NCI-H226 (cell line): ENCODE measurements at regions not wholly inside any gene's neighbourhood (a gene's known extent, or its start where the extent isn't known, plus 50 kb on each side); places are given as distances from the start of the nearest gene placed in this dataset.
A peak's percentile ranks its signal among the peaks of the same experiment; 100 is the strongest.

Experiments used
- DNase-seq: peaks from one replicate; pipeline ENCODE4 v3.0.0-alpha.2; 2015

GRCh38 chr2:9103663-9104277 is 100.3 kb upstream of the MBOAT2 start:
- DNase-seq = no peak

- DNase-seq = no peak
Measured at GRCh38 chr2:9102861-9103662, 99.6 kb upstream of the MBOAT2 start.

- no peak for DNase-seq
Measured at GRCh38 chr2:9101763-9102425, 98.4 kb upstream of the MBOAT2 start.

DNA sequence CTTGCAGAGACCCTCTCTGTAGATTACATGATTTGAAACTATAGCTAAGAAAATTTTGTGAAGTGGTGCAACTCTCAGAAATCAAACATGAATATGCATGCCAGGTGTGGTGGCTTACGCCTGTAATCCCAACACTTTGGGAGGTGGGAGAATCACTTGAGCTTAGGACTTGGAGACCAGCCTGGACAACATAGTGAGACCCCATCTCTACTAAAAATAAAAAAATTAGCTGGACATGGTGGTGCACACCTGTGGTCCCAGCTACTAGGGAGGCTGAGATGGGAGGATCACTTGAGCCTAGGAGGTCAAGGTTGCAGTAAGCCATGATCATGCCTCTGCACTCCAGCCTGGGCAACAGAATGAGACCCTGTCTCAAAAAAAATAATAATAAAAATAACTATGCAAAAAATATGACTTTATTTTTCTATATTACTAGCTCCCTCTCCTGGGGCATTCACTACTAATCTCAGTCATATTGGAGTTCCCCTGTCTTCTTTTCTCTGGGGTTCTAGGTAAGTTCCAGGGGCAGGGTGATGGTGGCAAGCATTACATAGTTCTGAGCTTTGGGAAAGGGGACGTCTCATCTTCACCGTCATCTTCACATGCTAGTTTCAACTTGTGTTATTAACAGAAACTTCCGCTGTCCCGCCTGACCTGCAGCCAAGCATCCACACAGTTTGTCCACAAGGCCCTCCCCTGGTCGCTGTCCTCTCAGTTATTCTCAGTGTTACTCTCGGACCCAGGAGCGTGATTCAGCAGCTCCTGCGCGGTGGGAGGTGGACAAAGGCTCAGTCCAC is 96.8 kb upstream of the MBOAT2 start:
- no peak for DNase-seq

GRCh38 chr2:9099341-9099751 is 95.9 kb upstream of the MBOAT2 start:
- DNase-seq = no peak

GRCh38 chr2:9097892-9098291 is 94.4 kb upstream of the MBOAT2 start:
- no peak for DNase-seq

DNA sequence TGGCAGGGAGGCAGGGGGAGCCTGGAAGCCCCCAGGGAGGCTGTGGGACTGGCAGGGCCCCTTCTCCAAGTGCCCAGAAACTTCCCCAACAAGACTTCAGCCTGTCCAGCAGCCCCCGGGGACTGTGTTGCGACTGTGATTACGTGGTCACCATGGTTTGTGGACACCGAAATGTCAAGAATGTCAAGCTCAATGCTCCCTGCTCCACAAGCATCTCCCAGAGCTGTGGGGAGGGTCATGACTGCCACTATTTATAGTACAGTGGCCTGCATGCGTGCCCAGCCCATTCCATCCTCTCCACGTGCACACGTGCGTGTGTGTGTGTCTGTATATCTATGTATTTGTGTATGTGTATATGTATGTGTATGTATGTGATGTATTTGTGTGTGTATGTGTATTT is 93.8 kb upstream of the MBOAT2 start:
- DNase-seq = no peak

- no peak for DNase-seq
Measured at GRCh38 chr2:9096761-9097160, 93.3 kb upstream of the MBOAT2 start.

GRCh38 chr2:9095690-9096089 is 92.2 kb upstream of the MBOAT2 start:
- DNase-seq = no peak

DNA sequence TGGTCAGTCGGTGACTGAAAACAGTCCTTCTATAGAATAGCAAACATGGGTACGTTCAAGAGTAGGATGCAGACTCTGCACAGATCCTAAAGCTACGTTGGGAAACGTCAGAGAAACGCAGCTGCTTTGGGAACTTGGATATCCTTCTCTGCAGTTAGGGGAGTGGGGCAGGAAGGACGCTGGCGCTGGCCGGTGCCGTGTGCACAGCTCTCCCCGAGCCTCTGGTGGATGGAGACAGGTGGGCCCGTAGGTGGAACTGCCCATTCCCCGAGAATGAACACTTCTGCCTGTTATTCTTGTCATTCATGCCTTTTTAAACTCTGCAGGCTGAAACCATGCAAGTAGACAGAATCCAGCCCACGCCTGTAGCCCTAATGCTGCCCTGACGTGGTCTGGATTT is 91.7 kb upstream of the MBOAT2 start:
- DNase-seq = no peak

GRCh38 chr2:9094117-9094516 is 90.6 kb upstream of the MBOAT2 start:
- DNase-seq = no peak

GRCh38 chr2:9093324-9093723 is 89.8 kb upstream of the MBOAT2 start:
- no peak for DNase-seq

- DNase-seq = no peak
Measured at GRCh38 chr2:9092383-9093282, 89.1 kb upstream of the MBOAT2 start.

DNA sequence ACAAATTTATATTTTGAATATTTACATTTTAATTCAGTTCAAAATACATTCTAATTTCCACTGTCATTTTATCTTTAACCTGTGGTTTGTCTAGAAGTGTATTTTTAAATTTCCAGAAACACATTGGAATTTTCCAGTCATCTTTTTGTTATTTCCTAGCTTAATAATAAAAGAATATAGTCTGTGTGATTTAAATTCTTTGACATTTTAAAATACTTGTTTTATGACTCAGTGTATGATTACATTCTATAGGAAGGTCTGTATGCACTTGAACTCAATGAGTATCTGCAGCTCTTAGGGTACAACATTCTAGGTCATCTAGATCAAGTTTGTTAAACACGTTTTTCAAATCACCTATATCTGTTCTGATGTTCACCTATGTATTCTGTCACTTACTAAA is 88.3 kb upstream of the MBOAT2 start:
- no peak for DNase-seq

DNA sequence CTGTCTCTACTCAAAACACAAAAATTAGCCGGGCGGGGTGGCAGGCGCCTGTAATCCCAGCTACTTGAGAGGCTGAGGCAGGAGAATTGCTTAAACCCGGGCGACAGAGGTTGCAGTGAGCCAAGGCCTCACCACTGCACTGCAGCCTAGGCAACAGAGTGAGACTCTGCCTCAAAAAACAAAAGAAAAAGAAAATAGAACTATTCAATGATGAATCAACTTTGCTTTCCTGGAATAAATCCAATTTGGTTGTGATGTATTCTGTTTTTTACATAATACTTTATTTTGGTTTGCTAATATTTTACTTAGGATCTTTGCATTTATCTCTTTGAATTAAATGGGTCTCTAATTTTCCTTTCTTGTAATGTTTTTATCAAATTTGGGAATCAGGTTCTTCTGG is 86.3 kb upstream of the MBOAT2 start:
- DNase-seq = no peak

DNA sequence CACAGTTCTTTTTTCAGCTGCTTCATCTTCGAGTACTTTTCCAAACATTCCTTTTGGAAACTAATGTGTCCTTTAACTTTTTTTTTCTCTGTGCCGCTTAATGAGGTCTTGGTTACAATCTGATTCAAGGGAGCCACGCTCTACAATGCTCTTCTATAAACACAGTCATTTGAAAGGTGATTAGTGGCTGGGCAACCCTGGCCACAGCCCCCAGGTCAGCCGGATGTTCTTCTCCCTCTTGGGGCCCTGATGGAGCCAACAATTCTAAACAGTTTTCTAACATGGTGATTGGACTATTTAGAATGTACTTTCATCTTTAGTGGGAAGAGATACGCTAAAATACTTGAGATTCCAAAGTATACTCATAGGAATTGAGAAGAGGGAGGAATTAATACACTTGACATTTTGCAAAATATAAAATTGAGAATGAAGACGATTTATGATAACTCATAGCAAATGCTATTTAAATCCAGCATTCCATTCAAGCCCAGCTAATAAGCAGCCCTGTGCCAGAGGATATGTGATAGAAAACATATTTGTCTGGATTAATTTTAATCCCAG is 83.7 kb upstream of the MBOAT2 start:
- DNase-seq = peak; percentile 56

DNA sequence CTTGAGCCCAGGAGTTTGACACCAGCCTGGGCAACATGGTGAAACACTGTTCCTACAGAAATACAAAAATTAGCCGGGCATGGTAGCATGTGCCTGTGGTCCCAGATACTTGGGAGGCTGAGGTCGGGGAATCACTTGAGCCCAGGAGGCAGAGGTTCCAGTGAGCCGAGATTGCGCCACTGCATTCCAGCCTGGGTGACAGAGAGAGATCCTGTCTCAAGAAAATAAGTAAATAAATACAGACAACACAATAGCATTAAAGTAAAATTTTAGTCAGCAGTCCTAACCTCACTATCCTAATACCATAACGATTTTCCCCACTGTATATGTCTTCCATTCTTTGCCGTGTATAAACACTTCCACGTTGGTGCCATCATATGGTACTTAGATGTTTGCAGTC is 83.0 kb upstream of the MBOAT2 start:
- no peak for DNase-seq

DNA sequence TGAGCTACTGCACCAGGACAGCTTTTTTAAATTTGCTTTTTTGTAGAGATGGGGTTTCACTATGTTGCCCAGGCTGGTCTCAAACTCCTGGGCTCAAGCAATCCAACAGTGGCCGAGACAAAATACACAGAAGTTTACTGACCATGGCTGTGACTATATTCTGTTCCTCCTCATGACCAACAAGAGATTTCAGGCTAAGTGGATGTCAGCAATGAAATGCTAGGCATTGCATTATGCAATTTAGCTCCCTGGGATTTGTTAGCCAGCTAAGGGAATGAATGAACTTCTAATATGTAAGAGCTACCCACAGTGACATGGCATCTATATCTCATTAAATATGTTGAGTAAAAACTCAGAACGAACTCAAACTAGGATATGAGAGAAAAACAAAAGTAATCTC is 81.9 kb upstream of the MBOAT2 start:
- DNase-seq = no peak

GRCh38 chr2:9083287-9083686 is 79.8 kb upstream of the MBOAT2 start:
- no peak for DNase-seq

GRCh38 chr2:9082158-9082557 is 78.7 kb upstream of the MBOAT2 start:
- no peak for DNase-seq

GRCh38 chr2:9081750-9082149 is 78.3 kb upstream of the MBOAT2 start:
- no peak for DNase-seq

- no peak for DNase-seq
Measured at GRCh38 chr2:9078405-9078804, 74.9 kb upstream of the MBOAT2 start.
